ENCODE measurements at regions not wholly inside any gene's neighbourhood (a gene's known extent, or its start where the extent isn't known, plus 50 kb on each side); places are given as distances from the start of the nearest gene placed in this dataset.
"Not testable (repeated sequence)": the region's sequence is repeated elsewhere in the genome, so short reads cannot be mapped to it uniquely, and the experiment has no call there.

DNA sequence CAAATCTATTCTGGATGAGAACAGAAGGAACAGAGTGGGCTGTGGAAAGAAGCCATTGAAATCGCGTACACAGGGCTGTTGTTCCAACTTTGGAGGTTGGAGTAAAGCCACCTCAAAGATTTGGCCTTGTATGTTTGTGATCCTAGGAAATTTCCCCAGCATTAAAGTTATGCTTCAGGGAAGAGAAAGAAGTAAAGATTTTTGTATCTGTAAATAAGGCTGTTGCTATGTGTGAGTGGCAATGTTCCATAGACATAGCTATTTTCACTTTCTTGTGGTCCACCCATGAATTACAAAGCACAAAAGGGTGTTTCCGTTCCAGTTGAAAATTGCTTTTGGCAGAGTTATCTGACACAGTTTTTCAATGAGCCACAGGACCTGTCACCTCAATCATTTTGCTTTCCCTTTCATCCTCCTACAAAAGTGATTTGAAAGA, 321.3 kb downstream of the TFAP2B start:
- H3K9ac ChIP-seq (ENCODE audit: low read length), result no peak overlapping the region
- H3K27ac ChIP-seq (ENCODE audit: low read depth, low read length), result no peak overlapping the region
- peaks cover 6% of the 10 kb centered on the region; the same call in 1 of the 2 replicates for H3K9me3 ChIP-seq (ENCODE audit: control insufficient read depth, insufficient read depth, low read depth, low read length)
- H3K4me1 ChIP-seq (ENCODE audit: control insufficient read depth, insufficient read depth, low read length), result no peaks in the 10 kb centered on the region
- no peaks in the 10 kb centered on the region for H3K36me3 ChIP-seq (ENCODE audit: control insufficient read depth, insufficient read depth, low read length)
- H3K4me3 ChIP-seq (ENCODE audit: low read depth, low read length), result no peak overlapping the region
- no peaks in the 10 kb centered on the region for H3K27me3 ChIP-seq (ENCODE audit: control insufficient read depth, insufficient read depth, low read length)

DNA sequence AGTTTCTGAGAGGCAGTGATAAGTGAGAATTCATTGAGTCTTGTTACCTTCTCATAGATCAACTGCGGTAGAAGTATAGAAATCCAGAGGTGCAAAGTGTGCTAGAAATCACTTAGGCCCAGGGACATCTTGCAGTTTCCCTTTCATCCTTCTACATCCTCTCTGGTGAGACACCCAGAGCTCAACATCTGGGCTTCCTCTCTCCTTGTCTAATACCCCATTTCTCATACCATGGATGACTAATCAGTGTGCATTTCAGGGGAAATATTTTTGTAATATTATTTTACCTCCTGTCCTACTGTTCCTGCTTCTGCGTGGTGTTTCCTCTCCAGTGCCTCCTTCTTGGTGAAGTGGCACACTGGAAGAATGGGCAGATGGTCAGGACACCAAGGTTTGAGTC, 322.4 kb downstream of the TFAP2B start:
- Histone ChIP-seq H3K27ac (ENCODE audit: low read depth, low read length) (no peak overlapping the region), H3K4me1 (ENCODE audit: control insufficient read depth, insufficient read depth, low read length) (no peaks in the 10 kb centered on the region), H3K9me3 (ENCODE audit: control insufficient read depth, insufficient read depth, low read depth, low read length) (peaks cover 6% of the 10 kb centered on the region; the same call in 1 of the 2 replicates), H3K36me3 (ENCODE audit: control insufficient read depth, insufficient read depth, low read length) (no peaks in the 10 kb centered on the region), H3K4me3 (ENCODE audit: low read depth, low read length) (no peak overlapping the region), H3K9ac (ENCODE audit: low read length) (no peak overlapping the region), H3K27me3 (ENCODE audit: control insufficient read depth, insufficient read depth, low read length) (no peaks in the 10 kb centered on the region)

DNA sequence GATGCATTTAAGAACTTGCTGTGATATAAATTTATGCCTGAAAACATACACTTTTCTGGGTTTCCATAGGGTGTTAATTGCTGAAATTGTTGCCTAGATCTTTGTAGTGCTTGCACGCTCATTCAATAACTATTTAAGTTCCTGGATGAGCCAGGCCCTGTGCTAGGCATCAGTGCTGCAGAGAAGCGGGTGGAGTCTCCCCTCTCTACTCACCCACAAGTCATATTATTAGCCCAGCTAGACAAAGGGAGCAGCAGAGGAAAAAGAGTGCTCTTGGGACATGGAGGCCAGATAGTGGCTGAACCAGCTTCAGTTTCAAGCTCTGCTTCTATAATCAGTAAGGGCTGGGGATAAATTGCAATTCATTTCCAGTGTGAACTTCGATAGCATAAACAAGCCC, 329.1 kb downstream of the TFAP2B start:
- no peaks in the 10 kb centered on the region; the same call in 1 of the 2 replicates for H3K4me1 ChIP-seq (ENCODE audit: control insufficient read depth, insufficient read depth, low read length)
- no peaks in the 10 kb centered on the region for H3K36me3 ChIP-seq (ENCODE audit: control insufficient read depth, insufficient read depth, low read length)
- H3K27me3 ChIP-seq (ENCODE audit: control insufficient read depth, insufficient read depth, low read length), result no peaks in the 10 kb centered on the region; the same call in 1 of the 2 replicates
- H3K9me3 ChIP-seq (ENCODE audit: control insufficient read depth, insufficient read depth, low read depth, low read length), result no peaks in the 10 kb centered on the region
- H3K9ac ChIP-seq (ENCODE audit: low read length), result no peak overlapping the region
- H3K27ac ChIP-seq (ENCODE audit: low read depth, low read length), result no peak overlapping the region
- no peak overlapping the region for H3K4me3 ChIP-seq (ENCODE audit: low read depth, low read length)

DNA sequence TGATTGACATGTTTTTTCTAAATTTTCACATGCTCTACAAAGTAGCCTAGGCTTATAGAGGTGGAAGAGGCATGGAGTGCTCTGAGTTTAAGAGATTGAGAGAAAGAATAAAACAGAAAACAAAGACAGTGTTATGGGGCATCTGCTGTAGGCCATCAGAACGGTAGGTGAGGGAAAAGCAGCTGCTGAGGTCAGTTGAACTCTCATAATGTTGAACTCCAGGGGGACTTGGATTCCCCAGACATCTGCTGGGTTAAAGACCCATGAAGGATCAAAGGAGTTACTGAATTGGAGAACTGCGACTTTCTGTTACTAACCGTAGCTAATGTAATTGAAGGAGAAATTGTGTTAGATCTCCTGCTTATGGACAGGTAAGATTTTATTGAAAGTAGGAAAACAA, 333.9 kb downstream of the TFAP2B start:
- Histone ChIP-seq H3K9me3 (ENCODE audit: control insufficient read depth, insufficient read depth, low read depth, low read length) (no peaks in the 10 kb centered on the region), H3K4me1 (ENCODE audit: control insufficient read depth, insufficient read depth, low read length) (no peaks in the 10 kb centered on the region; the same call in 1 of the 2 replicates), H3K27me3 (ENCODE audit: control insufficient read depth, insufficient read depth, low read length) (peaks cover 13% of the 10 kb centered on the region), H3K27ac (ENCODE audit: low read depth, low read length) (no peak overlapping the region), H3K36me3 (ENCODE audit: control insufficient read depth, insufficient read depth, low read length) (no peaks in the 10 kb centered on the region), H3K4me3 (ENCODE audit: low read depth, low read length) (no peak overlapping the region), H3K9ac (ENCODE audit: low read length) (no peak overlapping the region)

DNA sequence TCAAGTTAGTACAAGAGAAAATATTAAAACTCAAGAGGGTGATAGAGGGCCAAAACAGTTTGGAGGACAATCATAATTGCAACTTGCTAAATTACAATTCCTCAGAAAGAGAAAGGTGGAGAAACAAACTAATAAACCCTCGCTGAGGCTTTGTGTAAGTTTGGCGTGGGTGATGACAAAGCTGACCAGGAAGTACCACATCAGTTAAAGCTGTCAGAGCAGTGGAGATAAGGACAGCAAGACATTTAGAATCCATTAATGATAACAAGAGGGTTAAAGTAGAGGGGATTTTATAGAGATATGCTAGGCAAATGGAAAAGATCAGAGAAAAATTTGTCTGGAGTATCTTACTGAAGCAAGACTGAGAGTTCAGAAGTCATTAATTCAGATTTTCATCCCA, 334.4 kb downstream of the TFAP2B start:
- Histone ChIP-seq H3K27me3 (ENCODE audit: control insufficient read depth, insufficient read depth, low read length) (peaks cover 13% of the 10 kb centered on the region), H3K27ac (ENCODE audit: low read depth, low read length) (no peak overlapping the region), H3K4me1 (ENCODE audit: control insufficient read depth, insufficient read depth, low read length) (no peaks in the 10 kb centered on the region; the same call in 1 of the 2 replicates), H3K9ac (ENCODE audit: low read length) (no peak overlapping the region), H3K36me3 (ENCODE audit: control insufficient read depth, insufficient read depth, low read length) (no peaks in the 10 kb centered on the region), H3K9me3 (ENCODE audit: control insufficient read depth, insufficient read depth, low read depth, low read length) (no peaks in the 10 kb centered on the region), H3K4me3 (ENCODE audit: low read depth, low read length) (no peak overlapping the region)

DNA sequence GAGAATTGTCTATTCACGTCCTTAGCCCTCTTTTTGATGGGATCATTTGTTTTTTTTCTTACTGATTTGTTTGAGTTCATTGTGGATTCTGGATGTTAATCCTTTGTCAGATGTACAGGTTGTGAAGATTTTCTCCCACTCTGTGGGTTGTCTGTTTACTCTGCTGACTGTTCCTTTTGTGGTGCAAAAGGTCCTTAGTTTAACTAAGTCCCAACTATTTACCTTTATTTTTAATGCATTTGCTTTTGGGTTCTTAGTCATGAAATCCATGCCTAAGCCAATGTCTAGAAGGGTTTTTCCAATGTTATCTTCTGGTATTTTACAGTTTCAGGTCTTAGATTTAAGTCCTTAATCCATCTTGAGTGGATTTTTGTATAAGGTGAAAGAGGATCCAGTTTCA, 336.3 kb downstream of the TFAP2B start:
- H3K9me3 ChIP-seq (ENCODE audit: control insufficient read depth, insufficient read depth, low read depth, low read length); H3K9ac ChIP-seq (ENCODE audit: low read length); H3K4me1 ChIP-seq (ENCODE audit: control insufficient read depth, insufficient read depth, low read length); H3K36me3 ChIP-seq (ENCODE audit: control insufficient read depth, insufficient read depth, low read length); H3K4me3 ChIP-seq (ENCODE audit: low read depth, low read length); H3K27ac ChIP-seq (ENCODE audit: low read depth, low read length): not testable (repeated sequence)
- H3K27me3 ChIP-seq (ENCODE audit: control insufficient read depth, insufficient read depth, low read length), result peaks cover 13% of the 10 kb centered on the region

DNA sequence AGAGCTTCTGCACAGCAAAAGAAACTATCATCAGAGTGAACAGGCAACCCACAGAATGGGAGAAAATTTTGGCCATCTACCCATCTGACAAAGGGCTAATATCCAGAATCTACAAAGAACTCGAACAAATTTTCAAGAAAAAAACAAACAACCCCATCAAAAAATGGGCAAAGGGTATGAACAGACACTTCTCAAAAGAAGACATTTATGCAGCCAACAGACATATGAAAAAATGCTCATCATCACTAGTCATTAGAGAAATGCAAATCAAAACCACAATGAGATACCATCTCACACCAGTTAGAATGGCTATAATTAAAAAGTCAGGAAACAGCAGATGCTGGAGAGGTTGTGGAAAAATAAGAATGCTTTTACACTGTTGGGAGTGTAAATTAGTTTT, 340.6 kb downstream of the TFAP2B start:
- H3K4me1 ChIP-seq (ENCODE audit: control insufficient read depth, insufficient read depth, low read length); H3K9me3 ChIP-seq (ENCODE audit: control insufficient read depth, insufficient read depth, low read depth, low read length); H3K4me3 ChIP-seq (ENCODE audit: low read depth, low read length): not testable (repeated sequence)

DNA sequence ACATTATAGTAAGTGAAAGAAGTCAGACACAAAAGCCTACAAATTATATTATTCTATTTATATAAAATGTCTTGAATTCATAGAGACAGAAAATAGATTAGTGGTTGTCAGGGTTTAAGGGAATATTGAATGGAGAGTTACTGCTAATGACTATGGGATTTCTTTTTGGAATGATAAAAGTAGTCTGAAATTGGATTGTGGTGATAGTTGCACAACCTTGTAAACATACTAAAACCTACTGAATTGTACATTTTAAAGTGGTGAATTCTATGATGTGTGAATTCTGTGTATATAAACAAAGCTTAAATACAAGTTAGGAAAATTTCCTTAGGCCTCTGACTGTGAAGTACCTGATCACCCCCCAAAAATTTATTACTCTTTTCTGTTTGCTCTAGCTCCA, 343.1 kb downstream of the TFAP2B start:
- Histone ChIP-seq H3K9ac (ENCODE audit: low read length) (no peak overlapping the region), H3K4me1 (ENCODE audit: control insufficient read depth, insufficient read depth, low read length) (no peaks in the 10 kb centered on the region), H3K9me3 (ENCODE audit: control insufficient read depth, insufficient read depth, low read depth, low read length) (no peaks in the 10 kb centered on the region), H3K4me3 (ENCODE audit: low read depth, low read length) (no peak overlapping the region), H3K27ac (ENCODE audit: low read depth, low read length) (no peak overlapping the region), H3K36me3 (ENCODE audit: control insufficient read depth, insufficient read depth, low read length) (no peaks in the 10 kb centered on the region), H3K27me3 (ENCODE audit: control insufficient read depth, insufficient read depth, low read length) (no peaks in the 10 kb centered on the region)

More for the DNA sequence above, 340.6 kb downstream of the TFAP2B start:
- not testable (repeated sequence) for H3K36me3 ChIP-seq (ENCODE audit: control insufficient read depth, insufficient read depth, low read length); H3K27ac ChIP-seq (ENCODE audit: low read depth, low read length); H3K9ac ChIP-seq (ENCODE audit: low read length); H3K27me3 ChIP-seq (ENCODE audit: control insufficient read depth, insufficient read depth, low read length)

DNA sequence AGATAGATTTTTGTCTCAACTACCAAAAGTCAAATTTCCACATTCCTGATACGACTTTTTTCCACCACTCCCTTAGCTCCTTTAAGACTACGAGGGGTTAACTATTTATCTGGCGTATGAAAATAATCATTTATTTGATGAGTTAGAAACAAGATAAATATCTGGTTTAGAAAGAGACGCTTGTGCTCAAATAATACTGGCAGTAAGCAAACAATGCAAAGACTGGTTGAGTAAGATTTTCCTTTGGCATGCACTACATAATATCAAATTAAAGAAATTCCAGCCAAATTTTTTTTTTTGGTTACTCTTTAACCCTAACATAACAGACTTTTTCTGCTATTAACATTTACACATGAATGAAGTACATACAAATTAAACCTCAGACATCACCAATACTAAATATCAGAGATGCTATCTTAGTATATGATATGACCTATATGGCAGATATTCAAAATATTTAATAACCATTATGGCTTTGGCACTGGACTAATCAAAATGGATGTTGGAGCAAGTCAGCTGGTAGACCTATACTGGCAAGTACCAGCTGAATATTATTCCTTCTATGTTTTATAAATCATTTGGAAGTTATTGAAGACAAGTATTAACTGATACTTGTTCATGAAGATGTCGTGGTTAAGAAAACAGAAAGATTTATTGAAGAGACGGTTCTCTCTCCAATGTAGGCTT, 345.3 kb downstream of the TFAP2B start:
- no peaks in the 10 kb centered on the region for H3K27me3 ChIP-seq (ENCODE audit: control insufficient read depth, insufficient read depth, low read length)
- no peaks in the 10 kb centered on the region for H3K4me1 ChIP-seq (ENCODE audit: control insufficient read depth, insufficient read depth, low read length)
- no peak overlapping the region for H3K4me3 ChIP-seq (ENCODE audit: low read depth, low read length)
- H3K36me3 ChIP-seq (ENCODE audit: control insufficient read depth, insufficient read depth, low read length), result no peaks in the 10 kb centered on the region
- no peak overlapping the region for H3K27ac ChIP-seq (ENCODE audit: low read depth, low read length)
- no peaks in the 10 kb centered on the region for H3K9me3 ChIP-seq (ENCODE audit: control insufficient read depth, insufficient read depth, low read depth, low read length)
- no peak overlapping the region for H3K9ac ChIP-seq (ENCODE audit: low read length)

DNA sequence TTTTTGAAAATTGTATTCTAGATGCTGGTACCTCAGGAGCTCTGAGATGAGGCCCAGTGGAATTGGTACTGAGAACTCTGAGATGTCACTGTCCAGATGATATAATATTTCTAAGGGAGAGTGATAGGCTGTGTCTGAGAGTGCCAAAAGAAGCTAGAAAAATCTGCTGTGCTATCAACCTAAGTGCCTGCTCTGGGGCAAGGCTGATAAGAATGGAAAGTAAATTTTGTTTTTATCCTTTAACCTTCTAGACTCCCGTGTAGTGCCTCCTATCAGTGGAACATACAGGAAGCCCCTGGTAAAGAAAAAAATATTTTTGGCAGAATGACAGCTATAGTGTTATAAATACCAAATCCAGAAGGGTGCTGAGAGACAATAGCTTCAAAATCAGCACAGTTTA, 348.2 kb downstream of the TFAP2B start:
- Histone ChIP-seq H3K27me3 (ENCODE audit: control insufficient read depth, insufficient read depth, low read length) (no peaks in the 10 kb centered on the region), H3K27ac (ENCODE audit: low read depth, low read length) (no peak overlapping the region), H3K36me3 (ENCODE audit: control insufficient read depth, insufficient read depth, low read length) (no peaks in the 10 kb centered on the region), H3K9ac (ENCODE audit: low read length) (no peak overlapping the region), H3K9me3 (ENCODE audit: control insufficient read depth, insufficient read depth, low read depth, low read length) (no peaks in the 10 kb centered on the region), H3K4me3 (ENCODE audit: low read depth, low read length) (no peak overlapping the region), H3K4me1 (ENCODE audit: control insufficient read depth, insufficient read depth, low read length) (no peaks in the 10 kb centered on the region)

DNA sequence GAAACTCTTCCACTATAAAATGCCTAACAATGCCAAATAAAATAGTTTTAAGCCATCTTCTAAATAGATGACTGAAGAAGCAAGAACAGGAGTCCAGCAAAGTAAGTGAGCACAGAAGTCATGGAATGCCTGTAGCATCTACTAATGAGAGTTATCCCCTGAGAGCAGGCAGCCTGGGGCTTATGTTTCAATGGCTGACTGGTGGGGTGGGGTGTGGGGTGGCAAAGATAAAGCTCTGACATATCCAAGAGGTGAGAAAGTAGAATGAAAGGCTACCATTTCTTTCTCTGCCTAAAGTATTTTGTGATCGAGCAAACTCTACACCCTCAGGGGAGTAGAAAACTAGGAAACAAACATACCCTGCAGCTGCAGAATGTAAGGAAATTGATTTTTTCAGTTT, 348.8 kb downstream of the TFAP2B start:
- H3K9ac ChIP-seq (ENCODE audit: low read length), result no peak overlapping the region
- H3K36me3 ChIP-seq (ENCODE audit: control insufficient read depth, insufficient read depth, low read length), result no peaks in the 10 kb centered on the region

More for the DNA sequence above, 348.8 kb downstream of the TFAP2B start:
- no peak overlapping the region for H3K27ac ChIP-seq (ENCODE audit: low read depth, low read length)
- no peak overlapping the region for H3K4me3 ChIP-seq (ENCODE audit: low read depth, low read length)
- no peaks in the 10 kb centered on the region for H3K9me3 ChIP-seq (ENCODE audit: control insufficient read depth, insufficient read depth, low read depth, low read length)
- no peaks in the 10 kb centered on the region for H3K27me3 ChIP-seq (ENCODE audit: control insufficient read depth, insufficient read depth, low read length)
- H3K4me1 ChIP-seq (ENCODE audit: control insufficient read depth, insufficient read depth, low read length), result no peaks in the 10 kb centered on the region
